Dermis blood vessel endothelial cell (primary cell): ENCODE measurements at regions not wholly inside any gene's neighbourhood (a gene's known extent, or its start where the extent isn't known, plus 50 kb on each side); places are given as distances from the start of the nearest gene placed in this dataset.

Experiments
- DNase-seq: peaks from one replicate; pipeline ENCODE4 v3.0.0; 2010

DNA sequence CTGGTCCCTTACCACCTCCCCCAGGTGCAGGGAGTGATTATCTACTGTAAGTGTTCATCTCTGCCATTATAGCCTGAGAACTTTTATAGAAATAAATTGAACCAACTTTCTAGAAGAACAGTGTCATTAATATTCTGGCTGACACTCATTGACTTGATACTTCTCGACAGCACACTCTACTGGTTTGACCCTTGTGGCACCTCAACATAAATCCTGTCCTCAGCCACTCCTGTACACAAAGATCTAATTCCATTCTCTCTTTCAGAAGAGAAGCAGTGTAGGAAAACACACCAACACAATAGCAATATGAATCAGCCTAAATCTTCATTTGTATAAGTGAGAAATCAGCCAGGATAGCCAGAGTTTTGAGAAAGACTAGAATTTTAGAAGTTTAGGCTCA is 417.7 kb downstream of the TAF11L14 start:
- DNase-seq, result no peak

GRCh38 chr5:18052569-18052968 is 418.3 kb downstream of the TAF11L14 start:
- no peak for DNase-seq

- no peak for DNase-seq
Measured at GRCh38 chr5:18057725-18058124, 423.5 kb downstream of the TAF11L14 start.

- DNase-seq, result no peak
Measured at GRCh38 chr5:18067615-18068014, 433.4 kb downstream of the TAF11L14 start.

- no peak for DNase-seq
Measured at GRCh38 chr5:18068826-18069225, 434.6 kb downstream of the TAF11L14 start.

- no peak for DNase-seq
Measured at GRCh38 chr5:18069790-18070189, 435.5 kb downstream of the TAF11L14 start.

DNA sequence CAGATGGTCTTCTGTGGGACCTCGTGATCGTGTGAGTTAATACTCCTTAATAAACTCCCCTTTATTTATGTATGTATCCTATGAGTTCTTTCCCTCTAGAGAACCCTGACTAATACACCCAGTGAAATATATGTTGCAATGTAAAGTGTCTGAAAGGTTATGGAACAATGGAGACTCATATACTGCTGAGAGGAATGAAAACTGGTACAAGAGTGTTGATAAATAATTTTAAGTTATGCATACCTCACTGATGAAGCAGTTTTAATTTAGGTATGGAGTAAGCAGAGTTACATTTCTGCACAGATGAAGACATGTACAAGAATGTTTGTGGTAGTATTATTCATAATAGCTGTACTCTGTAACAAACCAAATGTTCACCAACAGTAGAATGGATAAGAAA is 438.3 kb downstream of the TAF11L14 start:
- DNase-seq, result no peak

GRCh38 chr5:18074961-18075360 is 440.7 kb downstream of the TAF11L14 start:
- DNase-seq, result no peak

DNA sequence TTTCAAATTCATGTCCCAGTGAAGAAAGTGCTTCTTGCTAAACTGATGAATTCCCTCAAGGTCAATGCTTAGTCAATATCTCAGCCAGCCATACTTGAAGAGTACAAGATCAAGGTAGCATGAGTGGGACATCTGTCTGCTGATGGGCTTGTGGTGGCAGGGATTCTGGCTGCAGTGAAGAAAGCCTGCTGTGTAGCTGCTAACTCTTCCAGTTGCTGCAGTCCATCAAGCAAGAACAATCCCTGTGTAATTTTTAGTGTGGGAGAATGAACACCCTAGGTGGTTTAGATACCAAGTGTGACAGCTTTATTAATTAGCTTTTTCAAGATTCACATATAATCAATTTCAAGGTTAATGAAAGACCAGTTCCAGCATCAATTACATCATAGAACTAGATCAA is 443.9 kb downstream of the TAF11L14 start:
- DNase-seq, result no peak

DNA sequence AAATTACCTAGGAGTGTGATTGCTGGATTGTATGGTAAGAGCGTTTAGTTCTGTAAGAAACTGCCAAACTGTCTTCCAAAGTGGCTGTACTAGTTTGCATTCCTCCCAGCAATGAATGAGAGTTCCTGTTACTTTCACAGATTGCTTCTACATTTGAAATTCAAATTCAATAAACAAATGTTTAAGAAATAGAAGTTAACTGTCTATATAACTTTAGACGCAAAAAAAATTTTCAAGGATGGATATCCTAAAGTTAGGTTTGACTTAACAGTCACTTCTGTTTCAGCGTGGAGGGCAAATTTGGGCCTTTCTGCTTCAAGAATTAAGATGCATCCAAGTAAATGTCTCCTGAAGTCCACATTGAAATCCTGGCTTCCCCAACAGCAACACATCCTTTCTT is 445.6 kb downstream of the TAF11L14 start:
- DNase-seq, result no peak

GRCh38 chr5:18088020-18088579 is 453.8 kb downstream of the TAF11L14 start:
- DNase-seq, result no peak

DNA sequence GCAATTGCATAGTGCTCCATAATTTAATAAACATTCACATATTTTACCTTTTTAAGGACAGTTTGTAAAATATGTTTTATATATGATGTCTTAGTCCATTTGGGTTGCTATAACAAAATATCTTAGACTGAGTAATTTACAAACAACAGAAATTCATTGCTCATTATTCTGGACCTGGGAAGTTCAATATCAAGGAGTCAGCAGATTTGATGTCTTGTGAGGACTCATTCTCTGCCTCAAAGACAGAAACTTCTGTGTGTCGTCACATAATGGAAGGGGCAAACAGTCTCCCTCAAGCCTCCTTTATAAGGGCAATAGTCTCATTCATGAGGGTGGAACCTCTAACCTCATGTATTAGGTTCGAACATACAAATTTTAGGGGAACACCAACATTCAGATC is 455.9 kb downstream of the TAF11L14 start:
- DNase-seq, result no peak

DNA sequence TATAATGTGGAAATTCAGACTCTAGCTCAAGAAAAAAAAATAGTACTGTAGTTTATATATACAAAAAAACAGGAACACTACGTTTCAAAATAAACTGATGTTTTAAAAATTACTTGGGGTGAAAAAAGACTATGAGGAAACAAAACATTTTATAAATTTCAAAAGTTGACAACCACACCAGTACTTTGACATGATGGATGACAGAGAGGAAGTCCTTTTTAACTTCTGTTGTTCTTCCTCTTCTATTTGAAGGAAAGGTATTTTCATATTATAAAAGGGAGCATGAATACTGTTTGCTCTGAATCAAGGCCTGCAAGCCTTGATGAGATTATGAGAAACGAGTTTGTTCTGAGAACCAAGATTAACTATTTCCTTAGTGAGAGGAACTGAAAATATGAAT is 456.9 kb downstream of the TAF11L14 start:
- DNase-seq, result no peak

DNA sequence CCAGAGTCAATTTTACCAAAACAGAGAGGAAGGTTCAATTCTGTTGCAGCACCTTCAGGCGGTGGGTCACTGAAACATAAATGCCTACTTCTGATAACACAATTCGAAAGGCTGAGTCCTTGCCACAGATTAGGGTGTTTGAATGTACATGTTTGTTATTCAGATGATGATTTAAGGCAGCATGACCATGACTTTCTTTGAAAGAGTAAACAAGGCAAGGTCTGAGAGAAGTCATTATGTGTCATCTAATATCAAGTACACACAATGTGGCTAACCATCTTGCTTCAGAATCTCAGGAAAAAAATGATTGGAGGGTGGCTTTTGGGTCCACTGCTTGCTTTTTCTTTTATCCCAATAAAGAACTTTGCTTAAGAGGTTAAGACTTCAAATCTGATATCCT is 457.5 kb downstream of the TAF11L14 start:
- DNase-seq, result no peak

DNA sequence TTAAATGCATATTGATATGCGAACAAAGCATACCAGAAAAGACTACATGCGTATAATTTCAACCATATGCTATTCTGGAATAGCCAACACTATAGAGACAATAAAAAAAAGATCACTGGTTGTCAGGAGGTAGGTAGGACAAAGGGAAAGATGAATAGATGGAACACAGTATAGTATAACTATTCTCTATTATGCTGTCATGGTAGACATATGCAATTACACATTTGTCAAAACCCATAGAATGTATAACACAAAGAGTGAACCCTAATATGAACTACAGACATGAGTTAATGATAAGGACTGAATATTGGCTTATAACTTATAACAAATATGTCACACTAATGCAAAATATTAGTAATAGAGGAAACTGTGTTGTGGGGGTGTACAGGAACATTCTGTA is 460.8 kb downstream of the TAF11L14 start:
- no peak for DNase-seq

DNA sequence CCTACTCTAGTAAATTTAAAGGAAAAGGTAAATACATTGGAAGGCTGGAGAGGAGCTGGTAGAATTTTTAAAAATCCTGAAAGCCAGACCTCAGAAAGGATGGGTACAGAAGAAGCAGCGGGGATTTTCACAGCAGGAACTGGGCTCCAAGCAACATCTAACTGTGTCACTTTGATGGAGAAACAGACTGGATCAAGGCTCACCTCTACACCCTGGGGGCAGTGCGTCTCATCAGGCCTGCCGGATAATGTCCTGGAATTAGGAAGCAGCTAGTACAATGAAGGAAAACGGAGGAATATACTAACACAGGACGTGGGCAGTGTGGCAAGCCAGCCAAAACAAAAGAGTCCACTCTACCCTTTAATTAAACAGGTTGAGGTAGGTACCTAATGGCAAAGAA is 463.6 kb downstream of the TAF11L14 start:
- DNase-seq, result no peak

- DNase-seq, result no peak
Measured at GRCh38 chr5:18098691-18099090, 464.4 kb downstream of the TAF11L14 start.

DNA sequence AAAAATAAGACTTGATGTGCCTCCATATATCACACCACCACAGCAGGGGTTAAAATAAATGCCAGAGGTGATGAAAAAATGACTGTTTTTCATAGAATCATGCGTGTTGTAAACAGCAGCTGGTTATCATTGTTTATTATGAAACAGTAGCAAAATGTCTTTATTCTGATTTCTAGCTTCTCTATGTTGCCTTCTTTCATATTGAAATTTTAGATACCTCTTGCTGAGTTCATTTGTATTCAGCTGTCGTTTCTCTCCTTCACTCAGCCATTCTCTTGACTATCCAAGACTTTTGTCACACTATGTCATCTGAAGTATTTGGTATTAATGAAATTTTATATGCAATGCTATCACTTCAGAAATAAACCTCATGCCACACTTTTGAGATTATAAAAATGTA is 465.0 kb downstream of the TAF11L14 start:
- DNase-seq, result no peak

DNA sequence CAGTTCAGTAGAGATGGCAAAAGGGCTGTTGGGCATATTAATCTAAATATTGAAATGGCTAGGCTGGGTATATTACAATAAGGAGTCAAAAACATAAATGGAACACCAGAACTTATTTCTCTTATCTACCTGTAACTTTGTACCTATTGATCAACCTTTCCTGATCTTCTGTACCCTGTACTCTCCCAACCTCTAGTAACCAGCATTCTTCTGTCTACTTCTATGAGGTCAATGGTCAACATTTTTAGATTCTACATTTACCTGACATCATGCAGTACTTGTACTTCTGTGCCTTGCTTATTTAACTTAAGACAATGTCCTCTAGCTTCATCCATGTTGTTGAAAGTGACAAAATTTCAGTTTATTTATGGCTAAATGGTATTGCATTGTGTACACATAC is 467.3 kb downstream of the TAF11L14 start:
- DNase-seq, result no peak

DNA sequence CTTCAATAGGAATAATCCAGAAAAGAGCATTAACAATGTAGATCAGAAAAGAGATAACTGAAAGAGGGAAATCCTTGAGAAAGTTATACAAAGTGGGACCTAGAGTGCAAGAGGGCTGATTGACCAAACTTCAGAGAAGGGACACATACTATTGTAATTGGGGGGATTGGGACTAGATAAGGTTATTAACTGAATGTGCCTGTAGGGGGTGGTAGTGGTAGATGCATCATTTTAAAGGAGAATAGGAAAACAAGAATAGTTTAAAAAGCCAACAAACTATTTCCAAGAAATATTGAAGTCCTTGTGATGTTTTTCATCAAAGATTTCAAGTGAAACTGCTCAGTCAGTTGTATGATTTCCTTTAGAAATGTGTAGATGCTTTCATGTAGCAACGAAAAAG is 468.5 kb downstream of the TAF11L14 start:
- no peak for DNase-seq

DNA sequence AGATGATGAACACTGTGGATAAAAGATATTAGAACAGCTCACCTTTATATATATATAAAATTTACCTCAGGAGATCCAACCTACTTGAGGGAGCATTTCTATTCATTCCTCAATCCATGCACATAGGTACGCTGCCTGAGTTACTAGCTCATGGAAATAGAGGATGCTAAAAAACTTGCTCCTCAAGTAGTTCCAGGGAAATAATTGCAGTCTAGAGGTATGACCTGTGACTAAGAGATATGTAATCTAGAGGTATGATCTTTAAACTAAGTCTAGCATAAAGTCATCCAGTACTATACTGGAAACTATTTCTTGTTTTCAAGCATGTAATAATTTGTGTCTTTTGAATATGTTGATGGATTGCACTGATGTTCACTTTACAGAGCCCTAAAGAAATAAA is 471.2 kb downstream of the TAF11L14 start:
- no peak for DNase-seq

- DNase-seq, result no peak
Measured at GRCh38 chr5:18111906-18112465, 477.7 kb downstream of the TAF11L14 start.

- no peak for DNase-seq
Measured at GRCh38 chr5:18113721-18114120, 479.5 kb downstream of the TAF11L14 start.

DNA sequence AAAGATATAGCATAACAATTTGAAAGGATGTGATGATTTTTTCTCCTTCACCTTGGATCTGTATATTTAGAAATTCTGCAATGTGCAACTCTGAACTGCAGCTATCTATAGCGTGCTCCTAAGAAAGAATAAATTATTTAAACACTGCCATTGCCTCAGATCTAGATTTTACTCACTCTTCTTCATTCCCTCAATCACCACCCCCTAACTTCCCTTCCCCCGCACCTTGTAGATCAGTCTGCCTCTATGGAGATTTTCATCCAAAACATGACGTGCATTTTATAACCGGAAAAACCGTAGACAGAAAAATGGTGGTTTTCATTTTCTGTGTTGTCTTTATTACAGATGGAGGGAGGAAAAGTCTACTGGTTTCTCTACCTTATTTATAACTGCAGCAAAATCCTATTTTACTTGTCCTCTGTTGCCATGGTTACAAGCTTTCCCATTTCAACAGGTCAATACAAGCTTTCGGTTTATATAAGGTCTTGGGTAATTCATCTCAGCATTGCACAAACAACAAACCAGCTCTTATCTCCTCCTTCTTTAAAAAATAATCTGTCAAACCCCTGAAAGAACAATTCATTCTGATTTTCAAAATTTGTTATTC is 480.0 kb downstream of the TAF11L14 start:
- DNase-seq, result no peak

DNA sequence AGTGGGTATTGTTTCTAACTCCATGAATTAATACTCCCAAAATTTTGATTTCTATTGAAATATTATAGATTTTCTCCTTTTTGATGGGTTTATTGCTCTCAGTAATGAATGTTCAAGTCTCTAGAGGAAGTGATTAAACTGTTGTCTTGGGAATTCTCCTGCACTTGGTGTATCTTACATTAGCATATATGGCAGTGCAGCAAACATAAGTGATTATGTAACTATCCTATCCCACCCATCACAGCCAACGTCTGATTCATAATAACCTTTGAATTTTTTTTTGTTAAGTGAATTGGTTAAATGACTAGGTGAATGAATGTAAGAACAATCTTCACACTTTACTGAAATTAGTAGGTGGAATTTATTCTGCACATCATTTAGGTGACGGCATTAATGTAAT is 483.7 kb downstream of the TAF11L14 start:
- DNase-seq, result no peak
